ENCODE measurements at regions not wholly inside any gene's neighbourhood (a gene's known extent, or its start where the extent isn't known, plus 50 kb on each side); places are given as distances from the start of the nearest gene placed in this dataset.
A peak's percentile ranks its signal among the peaks of the same experiment; 100 is the strongest.

DNA sequence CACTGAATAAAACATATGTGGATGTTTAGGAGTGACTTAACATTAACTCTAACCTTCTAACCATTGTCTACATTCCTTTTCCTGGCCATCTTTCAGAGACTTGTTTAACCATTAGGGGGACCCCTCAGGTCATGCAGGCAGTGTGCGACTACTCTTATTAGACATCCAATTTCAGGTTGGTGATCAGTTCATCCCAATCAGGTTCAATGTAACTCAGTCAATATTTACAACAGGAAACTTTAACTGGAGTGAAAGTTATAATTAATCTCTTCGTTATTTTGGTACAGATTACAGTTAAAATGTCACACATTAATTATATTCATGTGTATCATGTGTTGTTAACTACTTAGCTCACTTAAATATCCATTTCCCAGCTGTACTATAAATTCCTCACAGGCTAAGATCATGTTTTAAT is 68.8 kb upstream of the RGS1 start (continued):
- TF ChIP-seq, protein P1, sequence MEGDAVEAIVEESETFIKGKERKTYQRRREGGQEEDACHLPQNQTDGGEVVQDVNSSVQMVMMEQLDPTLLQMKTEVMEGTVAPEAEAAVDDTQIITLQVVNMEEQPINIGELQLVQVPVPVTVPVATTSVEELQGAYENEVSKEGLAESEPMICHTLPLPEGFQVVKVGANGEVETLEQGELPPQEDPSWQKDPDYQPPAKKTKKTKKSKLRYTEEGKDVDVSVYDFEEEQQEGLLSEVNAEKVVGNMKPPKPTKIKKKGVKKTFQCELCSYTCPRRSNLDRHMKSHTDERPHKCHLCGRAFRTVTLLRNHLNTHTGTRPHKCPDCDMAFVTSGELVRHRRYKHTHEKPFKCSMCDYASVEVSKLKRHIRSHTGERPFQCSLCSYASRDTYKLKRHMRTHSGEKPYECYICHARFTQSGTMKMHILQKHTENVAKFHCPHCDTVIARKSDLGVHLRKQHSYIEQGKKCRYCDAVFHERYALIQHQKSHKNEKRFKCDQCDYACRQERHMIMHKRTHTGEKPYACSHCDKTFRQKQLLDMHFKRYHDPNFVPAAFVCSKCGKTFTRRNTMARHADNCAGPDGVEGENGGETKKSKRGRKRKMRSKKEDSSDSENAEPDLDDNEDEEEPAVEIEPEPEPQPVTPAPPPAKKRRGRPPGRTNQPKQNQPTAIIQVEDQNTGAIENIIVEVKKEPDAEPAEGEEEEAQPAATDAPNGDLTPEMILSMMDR (IDR thresholded peaks at IDR 0.05 in 2 of 3, conservative IDR thresholded peaks at IDR 0.05 in 1 of 3; ENCODE audit: control insufficient read depth in 2 of 3, extremely low read depth in 1 of 3, insufficient read depth in 1 of 3, low read depth in 3 of 3, low read length in 3 of 3), result peak; percentile 69 to 93 (median 70); a peak in 5 of 6 replicates
- TF ChIP-seq ASH2L (IDR thresholded peaks at IDR 0.05; ENCODE audit: borderline replicate concordance, low read depth), result no peak
- TF ChIP-seq MTA2 (IDR thresholded peaks at IDR 0.05; ENCODE audit: low read depth), result peak; percentile 27; the same call in 1 of the 2 replicates
- TF ChIP-seq HDGF (IDR thresholded peaks at IDR 0.05), result no peak
- TF ChIP-seq, protein P2, sequence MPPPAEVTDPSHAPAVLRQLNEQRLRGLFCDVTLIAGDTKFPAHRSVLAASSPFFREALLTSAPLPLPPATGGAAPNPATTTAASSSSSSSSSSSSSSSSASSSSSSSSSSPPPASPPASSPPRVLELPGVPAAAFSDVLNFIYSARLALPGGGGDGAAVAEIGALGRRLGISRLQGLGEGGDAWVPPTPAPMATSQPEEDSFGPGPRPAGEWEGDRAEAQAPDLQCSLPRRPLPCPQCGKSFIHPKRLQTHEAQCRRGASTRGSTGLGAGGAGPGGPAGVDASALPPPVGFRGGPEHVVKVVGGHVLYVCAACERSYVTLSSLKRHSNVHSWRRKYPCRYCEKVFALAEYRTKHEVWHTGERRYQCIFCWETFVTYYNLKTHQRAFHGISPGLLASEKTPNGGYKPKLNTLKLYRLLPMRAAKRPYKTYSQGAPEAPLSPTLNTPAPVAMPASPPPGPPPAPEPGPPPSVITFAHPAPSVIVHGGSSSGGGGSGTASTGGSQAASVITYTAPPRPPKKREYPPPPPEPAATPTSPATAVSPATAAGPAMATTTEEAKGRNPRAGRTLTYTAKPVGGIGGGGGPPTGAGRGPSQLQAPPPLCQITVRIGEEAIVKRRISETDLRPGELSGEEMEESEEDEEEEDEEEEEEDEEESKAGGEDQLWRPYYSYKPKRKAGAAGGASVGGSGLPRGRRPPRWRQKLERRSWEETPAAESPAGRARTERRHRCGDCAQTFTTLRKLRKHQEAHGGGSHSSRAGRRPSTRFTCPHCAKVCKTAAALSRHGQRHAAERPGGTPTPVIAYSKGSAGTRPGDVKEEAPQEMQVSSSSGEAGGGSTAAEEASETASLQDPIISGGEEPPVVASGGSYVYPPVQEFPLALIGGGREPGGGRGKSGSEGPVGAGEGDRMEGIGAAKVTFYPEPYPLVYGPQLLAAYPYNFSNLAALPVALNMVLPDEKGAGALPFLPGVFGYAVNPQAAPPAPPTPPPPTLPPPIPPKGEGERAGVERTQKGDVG (CRISPR knock-in tag; IDR thresholded peaks at IDR 0.05), result no peak
- no peak for TF ChIP-seq POU2F2 (IDR thresholded peaks at IDR 0.05; ENCODE audit: borderline replicate concordance, low read depth, low read length)
- TF ChIP-seq, protein P3, sequence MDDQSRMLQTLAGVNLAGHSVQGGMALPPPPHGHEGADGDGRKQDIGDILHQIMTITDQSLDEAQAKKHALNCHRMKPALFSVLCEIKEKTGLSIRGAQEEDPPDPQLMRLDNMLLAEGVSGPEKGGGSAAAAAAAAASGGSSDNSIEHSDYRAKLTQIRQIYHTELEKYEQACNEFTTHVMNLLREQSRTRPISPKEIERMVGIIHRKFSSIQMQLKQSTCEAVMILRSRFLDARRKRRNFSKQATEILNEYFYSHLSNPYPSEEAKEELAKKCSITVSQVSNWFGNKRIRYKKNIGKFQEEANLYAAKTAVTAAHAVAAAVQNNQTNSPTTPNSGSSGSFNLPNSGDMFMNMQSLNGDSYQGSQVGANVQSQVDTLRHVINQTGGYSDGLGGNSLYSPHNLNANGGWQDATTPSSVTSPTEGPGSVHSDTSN (IDR thresholded peaks at IDR 0.05; ENCODE audit: insufficient replicate concordance, low read depth, low read length), result no peak
- no peak for TF ChIP-seq ZNF622 (IDR thresholded peaks at IDR 0.05)
- no peak for TF ChIP-seq RB1 (IDR thresholded peaks at IDR 0.05; ENCODE audit: borderline replicate concordance)
- peak; percentile 54; the same call in 1 of the 2 replicates for TF ChIP-seq NBN (IDR thresholded peaks at IDR 0.05)
- no peak for TF ChIP-seq TARDBP (IDR thresholded peaks at IDR 0.05; ENCODE audit: borderline replicate concordance)
- no peak for TF ChIP-seq ZZZ3 (IDR thresholded peaks at IDR 0.05; ENCODE audit: control insufficient read depth, insufficient read length, low read depth)
- no peak for TF ChIP-seq POLR2AphosphoS2 (IDR thresholded peaks at IDR 0.05; ENCODE audit: low read depth, low read length)
- no peak for TF ChIP-seq PAX8 (IDR thresholded peaks at IDR 0.05)
- TF ChIP-seq NFXL1 (IDR thresholded peaks at IDR 0.05; ENCODE audit: borderline replicate concordance), result no peak
- TF ChIP-seq TCF3 (IDR thresholded peaks at IDR 0.05; ENCODE audit: borderline replicate concordance, insufficient read depth, low read depth, low read length), result no peak
- no peak for TF ChIP-seq RFX5 (IDR thresholded peaks at IDR 0.05; ENCODE audit: low read depth, low read length)
- no peak for TF ChIP-seq MYC (IDR thresholded peaks at IDR 0.05; ENCODE audit: insufficient read depth, insufficient read length, insufficient replicate concordance, low read length, severe bottlenecking)
- no peak for TF ChIP-seq ZNF274 (IDR thresholded peaks at IDR 0.05; ENCODE audit: insufficient read depth, insufficient read length)
- no peak for TF ChIP-seq MXI1 (IDR thresholded peaks at IDR 0.05; ENCODE audit: low read depth, low read length)
- TF ChIP-seq PAX5 (IDR thresholded peaks at IDR 0.05; ENCODE audit: borderline replicate concordance, low read depth, low read length), result 0 out of 2 replicates have a peak, but pooled peaks have one; percentile 27
- no peak for TF ChIP-seq ESRRA (IDR thresholded peaks at IDR 0.05; ENCODE audit: low read length)
- no peak for TF ChIP-seq FOS (IDR thresholded peaks at IDR 0.05; ENCODE audit: borderline replicate concordance, extremely low read depth, insufficient read length)
- TF ChIP-seq BHLHE40 (IDR thresholded peaks at IDR 0.05; ENCODE audit: borderline replicate concordance in 1 of 2, low read depth in 2 of 2, low read length in 1 of 2), result no peak
- 0 out of 2 replicates have a peak, but pooled peaks have one; percentile 37 for TF ChIP-seq FOXM1 (IDR thresholded peaks at IDR 0.05; ENCODE audit: low read depth, low read length)
- TF ChIP-seq TBL1XR1 (IDR thresholded peaks at IDR 0.05; ENCODE audit: low read depth, low read length), result no peak
